ENCODE measurements at regions not wholly inside any gene's neighbourhood (a gene's known extent, or its start where the extent isn't known, plus 50 kb on each side); places are given as distances from the start of the nearest gene placed in this dataset.

DNA sequence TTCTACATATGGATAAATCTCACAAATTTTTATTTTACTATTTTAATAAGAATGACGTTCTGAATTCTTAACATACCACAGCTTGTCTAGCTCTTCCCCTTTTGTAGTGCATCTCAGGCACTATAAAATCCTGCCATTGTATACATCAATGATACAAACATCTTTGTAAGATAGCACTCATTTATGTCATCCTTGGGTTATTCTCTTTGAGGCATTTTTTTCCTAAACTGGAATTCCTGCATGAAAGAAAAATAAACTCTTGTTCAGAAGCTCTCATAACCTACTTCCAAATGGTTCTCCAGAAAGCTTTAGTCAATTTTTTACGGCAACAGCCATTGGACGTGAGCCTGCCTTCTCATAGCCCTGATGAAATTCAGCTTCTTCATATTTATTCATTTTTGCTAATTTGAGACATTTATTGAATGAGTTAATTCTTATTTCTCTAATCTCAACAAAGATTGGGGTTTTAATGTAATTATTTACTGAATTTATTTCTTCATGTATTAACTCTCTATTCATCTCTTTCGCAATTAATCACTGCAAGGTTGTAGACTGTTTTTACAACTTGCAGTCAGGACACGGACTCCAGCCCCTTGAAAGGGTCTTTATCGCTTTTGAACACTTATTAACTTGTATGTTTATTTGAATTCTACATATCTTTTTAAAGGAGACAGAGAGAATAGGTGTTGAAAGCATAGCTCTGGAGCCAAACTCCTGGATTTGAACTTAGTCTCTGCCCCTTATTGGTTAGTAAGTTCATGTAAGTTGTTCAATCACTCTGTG lies 57.6 kb upstream of the PARD3B start:
- no peak for TF ChIP-seq CHD2 (IDR thresholded peaks at IDR 0.05; ENCODE audit: low read length, partially characterized antibody)
- TF ChIP-seq, protein P1, sequence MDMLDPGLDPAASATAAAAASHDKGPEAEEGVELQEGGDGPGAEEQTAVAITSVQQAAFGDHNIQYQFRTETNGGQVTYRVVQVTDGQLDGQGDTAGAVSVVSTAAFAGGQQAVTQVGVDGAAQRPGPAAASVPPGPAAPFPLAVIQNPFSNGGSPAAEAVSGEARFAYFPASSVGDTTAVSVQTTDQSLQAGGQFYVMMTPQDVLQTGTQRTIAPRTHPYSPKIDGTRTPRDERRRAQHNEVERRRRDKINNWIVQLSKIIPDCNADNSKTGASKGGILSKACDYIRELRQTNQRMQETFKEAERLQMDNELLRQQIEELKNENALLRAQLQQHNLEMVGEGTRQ (IDR thresholded peaks at IDR 0.05): no peak
- TF ChIP-seq, protein P2, sequence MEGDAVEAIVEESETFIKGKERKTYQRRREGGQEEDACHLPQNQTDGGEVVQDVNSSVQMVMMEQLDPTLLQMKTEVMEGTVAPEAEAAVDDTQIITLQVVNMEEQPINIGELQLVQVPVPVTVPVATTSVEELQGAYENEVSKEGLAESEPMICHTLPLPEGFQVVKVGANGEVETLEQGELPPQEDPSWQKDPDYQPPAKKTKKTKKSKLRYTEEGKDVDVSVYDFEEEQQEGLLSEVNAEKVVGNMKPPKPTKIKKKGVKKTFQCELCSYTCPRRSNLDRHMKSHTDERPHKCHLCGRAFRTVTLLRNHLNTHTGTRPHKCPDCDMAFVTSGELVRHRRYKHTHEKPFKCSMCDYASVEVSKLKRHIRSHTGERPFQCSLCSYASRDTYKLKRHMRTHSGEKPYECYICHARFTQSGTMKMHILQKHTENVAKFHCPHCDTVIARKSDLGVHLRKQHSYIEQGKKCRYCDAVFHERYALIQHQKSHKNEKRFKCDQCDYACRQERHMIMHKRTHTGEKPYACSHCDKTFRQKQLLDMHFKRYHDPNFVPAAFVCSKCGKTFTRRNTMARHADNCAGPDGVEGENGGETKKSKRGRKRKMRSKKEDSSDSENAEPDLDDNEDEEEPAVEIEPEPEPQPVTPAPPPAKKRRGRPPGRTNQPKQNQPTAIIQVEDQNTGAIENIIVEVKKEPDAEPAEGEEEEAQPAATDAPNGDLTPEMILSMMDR (IDR thresholded peaks at IDR 0.05): no peak
- TF ChIP-seq, protein P3, sequence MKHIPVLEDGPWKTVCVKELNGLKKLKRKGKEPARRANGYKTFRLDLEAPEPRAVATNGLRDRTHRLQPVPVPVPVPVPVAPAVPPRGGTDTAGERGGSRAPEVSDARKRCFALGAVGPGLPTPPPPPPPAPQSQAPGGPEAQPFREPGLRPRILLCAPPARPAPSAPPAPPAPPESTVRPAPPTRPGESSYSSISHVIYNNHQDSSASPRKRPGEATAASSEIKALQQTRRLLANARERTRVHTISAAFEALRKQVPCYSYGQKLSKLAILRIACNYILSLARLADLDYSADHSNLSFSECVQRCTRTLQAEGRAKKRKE (CRISPR knock-in tag; IDR thresholded peaks at IDR 0.05; ENCODE audit: low read depth): no peak
